H9 (cell line): ENCODE measurements at regions not wholly inside any gene's neighbourhood (a gene's known extent, or its start where the extent isn't known, plus 50 kb on each side); places are given as distances from the start of the nearest gene placed in this dataset.

Source experiments
- DNase-seq: peaks from one replicate; pipeline ENCODE4 v3.0.0-alpha.2; 2017
- H2AFZ ChIP-seq: one replicate; pipeline ENCODE4 v1.6.1; 2013; ENCODE audit warnings: mild to moderate bottlenecking, low read length, control low read depth, moderate library complexity
- H2AK5ac ChIP-seq: 2 replicates; pipeline ENCODE4 v1.6.1; 2013; ENCODE audit warnings: low read length, control low read depth, mixed read lengths; ENCODE audit not compliant: insufficient read length
- H2BK120ac ChIP-seq: one replicate; pipeline ENCODE4 v1.6.1; 2013; ENCODE audit warnings: low read depth, mild to moderate bottlenecking, low read length, control low read depth, inconsistent platforms; ENCODE audit not compliant: poor library complexity, severe bottlenecking
- H2BK12ac ChIP-seq: 2 replicates; pipeline ENCODE4 v1.6.1; 2013; ENCODE audit warnings: low read length, control low read depth, mixed read lengths, low read depth; ENCODE audit not compliant: insufficient read length
- H2BK15ac ChIP-seq: 2 replicates; pipeline ENCODE4 v1.6.1; 2013; ENCODE audit warnings: low read depth, low read length, control low read depth
- H2BK20ac ChIP-seq: one replicate; pipeline ENCODE4 v1.6.1; 2013; ENCODE audit warnings: low read depth, mild to moderate bottlenecking, low read length, control low read depth, inconsistent platforms; ENCODE audit not compliant: poor library complexity, severe bottlenecking
- H2BK5ac ChIP-seq: 2 replicates; pipeline ENCODE4 v1.6.1; 2013; ENCODE audit warnings: low read length, control low read depth, mixed read lengths; ENCODE audit not compliant: insufficient read length
- H3K14ac ChIP-seq: 2 replicates; pipeline ENCODE4 v1.6.1; 2013; ENCODE audit warnings: low read length, control low read depth; ENCODE audit not compliant: insufficient read depth
- H3K18ac ChIP-seq: 2 replicates; pipeline ENCODE4 v1.6.1; 2013; ENCODE audit warnings: low read depth, mild to moderate bottlenecking, mixed read lengths, low read length, control low read depth; ENCODE audit not compliant: insufficient read length
- H3K23ac ChIP-seq: 2 replicates; pipeline ENCODE4 v1.6.1; 2013; ENCODE audit warnings: low read length, control low read depth, mixed read lengths, low read depth; ENCODE audit not compliant: insufficient read length
- H3K23me2 ChIP-seq: 2 replicates; pipeline ENCODE4 v1.6.1; 2013; ENCODE audit warnings: low read depth, mild to moderate bottlenecking, mixed read lengths, low read length, control low read depth; ENCODE audit not compliant: insufficient read length, poor library complexity, severe bottlenecking
- H3K27ac ChIP-seq: 2 replicates; pipeline ENCODE4 v1.5.1; 2013; ENCODE audit warnings: low read length, control low read depth, mixed read lengths, low read depth; ENCODE audit not compliant: insufficient read length
- H3K27me3 ChIP-seq: 2 replicates; pipeline ENCODE4 v1.6.1; 2013; ENCODE audit warnings: low read length, control low read depth, inconsistent platforms; ENCODE audit not compliant: insufficient read depth
- H3K4ac ChIP-seq: 2 replicates; pipeline ENCODE4 v1.6.1; 2013; ENCODE audit warnings: low read depth, mild to moderate bottlenecking, control low read depth, inconsistent platforms, low read length, moderate library complexity
- H3K4me1 ChIP-seq: 2 replicates; pipeline ENCODE4 v1.6.1; 2013; ENCODE audit warnings: low read length, control low read depth, inconsistent platforms; ENCODE audit not compliant: insufficient read depth
- H3K4me2 ChIP-seq: 2 replicates; pipeline ENCODE4 v1.6.1; 2013; ENCODE audit warnings: low read length, control low read depth, mixed read lengths; ENCODE audit not compliant: insufficient read length, insufficient read depth
- H3K56ac ChIP-seq: 2 replicates; pipeline ENCODE4 v1.6.1; 2013; ENCODE audit warnings: low read depth, mild to moderate bottlenecking, mixed read lengths, low read length, control low read depth; ENCODE audit not compliant: insufficient read length
- H3K79me1 ChIP-seq: 2 replicates; pipeline ENCODE4 v1.6.1; 2013; ENCODE audit warnings: low read depth, mild to moderate bottlenecking, moderate library complexity, low read length, control low read depth, inconsistent platforms; ENCODE audit not compliant: insufficient read depth, poor library complexity, severe bottlenecking
- H3K79me2 ChIP-seq: 2 replicates; pipeline ENCODE4 v1.6.1; 2013; ENCODE audit warnings: low read length, control low read depth, inconsistent platforms; ENCODE audit not compliant: insufficient read depth
- H3K9ac ChIP-seq: 2 replicates; pipeline ENCODE4 v1.6.1; 2013; ENCODE audit warnings: low read length, control low read depth, mixed read lengths; ENCODE audit not compliant: insufficient read length; ENCODE audit errors: extremely low read depth
- H3K9me3 ChIP-seq: one replicate; pipeline ENCODE4 v1.6.1; 2013; ENCODE audit warnings: low read depth, low read length, inconsistent platforms; ENCODE audit not compliant: control insufficient read depth
- H3T11ph ChIP-seq: one replicate; pipeline ENCODE4 v1.6.1; 2013; ENCODE audit warnings: mild to moderate bottlenecking, low read length, control low read depth, inconsistent platforms
- H4K20me1 ChIP-seq: one replicate; pipeline ENCODE4 v1.6.1; 2013; ENCODE audit not compliant: control insufficient read depth, insufficient read length, insufficient read depth
- H4K5ac ChIP-seq: 2 replicates; pipeline ENCODE4 v1.6.1; 2013; ENCODE audit warnings: low read depth, mild to moderate bottlenecking, mixed read lengths, low read length, control low read depth; ENCODE audit not compliant: insufficient read length
- H4K8ac ChIP-seq: replicated peaks from 2 replicates; pipeline ENCODE4 v1.6.1; 2013; ENCODE audit warnings: low read length, control low read depth, mixed read lengths, low read depth; ENCODE audit not compliant: insufficient read length
- H4K91ac ChIP-seq: 2 replicates; pipeline ENCODE4 v1.6.1; 2013; ENCODE audit warnings: low read depth, mild to moderate bottlenecking, moderate library complexity, mixed read lengths, low read length, control low read depth; ENCODE audit not compliant: insufficient read length
- H3K27ac Mint-ChIP-seq, 3 experiments: 2 replicates in 2 of 3; 3 replicates in 1 of 3; pipeline ENCODE4 v1.8.0; 2020 to 2021; ENCODE audit warnings: mixed read lengths in 3 of 3, mild to moderate bottlenecking in 1 of 3, moderate library complexity in 1 of 3
- H3K27me3 Mint-ChIP-seq: 2 replicates; pipeline ENCODE4 v1.8.0; 2021; ENCODE audit warnings: low read depth, mild to moderate bottlenecking, moderate library complexity, mixed read lengths
- H3K36me3 Mint-ChIP-seq, 3 experiments: 2 replicates in 2 of 3; 3 replicates in 1 of 3; pipeline ENCODE4 v1.8.0; 2020 to 2021; ENCODE audit warnings: low read depth in 3 of 3, mixed read lengths in 3 of 3; ENCODE audit not compliant: insufficient read depth in 1 of 3
- H3K4me1 Mint-ChIP-seq, 2 experiments: 2 replicates each; pipeline ENCODE4 v1.8.0; 2020; ENCODE audit warnings: mixed read lengths in 2 of 2
- H3K4me3 Mint-ChIP-seq, 2 experiments: 2 replicates in 1 of 2; 3 replicates in 1 of 2; pipeline ENCODE4 v1.8.0; 2020 to 2021; ENCODE audit warnings: mild to moderate bottlenecking in 2 of 2, mixed read lengths in 2 of 2, moderate library complexity in 1 of 2
- H3K9me3 Mint-ChIP-seq, 2 experiments: 2 replicates in 1 of 2; 3 replicates in 1 of 2; pipeline ENCODE4 v1.8.0; 2020; ENCODE audit warnings: mild to moderate bottlenecking in 2 of 2, mixed read lengths in 2 of 2, moderate library complexity in 1 of 2
- CTCF ChIP-seq: fragments of 200-600 bp; sonication (generic); conservative IDR thresholded peaks from 3 replicates; pipeline ENCODE4 v1.8.0; 2021; ENCODE audit warnings: antibody characterized with exemption, mild to moderate bottlenecking
- WGBS: extraction: QIAGEN DNeasy Blood & Tissue Kit; methylation state at CpG from one replicate; pipeline ENCODE4 v1.1.7; 2013; ENCODE audit warnings: missing lambda C conversion rate, low lambda C conversion rate, mixed read lengths; ENCODE audit not compliant: insufficient read length; ENCODE audit errors: extremely low coverage; 5-methylcytosine and 5-hydroxymethylcytosine counted together

DNA sequence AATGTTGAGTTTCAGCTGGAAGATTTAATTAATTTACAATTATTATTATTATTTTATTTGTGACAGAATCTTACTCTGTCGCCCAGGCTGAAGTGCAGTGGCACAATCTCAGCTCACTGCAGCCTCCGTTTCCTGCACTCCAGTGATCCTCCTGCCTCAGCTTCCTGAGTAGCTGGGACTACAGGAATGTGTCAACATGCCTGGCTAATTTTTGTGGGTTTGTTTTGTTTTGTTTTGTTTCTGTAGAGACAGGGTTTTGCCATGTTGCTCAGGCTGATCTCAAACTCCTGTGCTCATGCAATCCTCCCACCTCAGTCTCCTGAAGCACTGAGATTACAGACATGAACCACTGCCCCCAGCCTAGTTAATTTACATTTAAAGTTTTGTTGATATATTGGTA is 93.8 kb upstream of the MEOX2 start:
- peaks cover 5% of the 10 kb centered on the region; the same call in 1 of the 2 replicates for H3K4me1 ChIP-seq
- H4K20me1 ChIP-seq: no peaks in the 10 kb centered on the region
- H3K4me1 Mint-ChIP-seq: peaks cover 30 to 31% of the 10 kb centered on the region in 2 experiments
- no peak overlapping the region; a peak in 1 of 7 replicates for H3K27ac Mint-ChIP-seq
- no peak overlapping the region for H2BK12ac ChIP-seq
- no peaks in the 10 kb centered on the region for H3K36me3 Mint-ChIP-seq
- no peaks in the 10 kb centered on the region for H3K27me3 Mint-ChIP-seq
- WGBS: no CpG with 5 or more reads among the region's 2 CpGs
- no peaks in the 10 kb centered on the region for H3K9me3 Mint-ChIP-seq
- H3K4ac ChIP-seq: no peak overlapping the region
- H2AFZ ChIP-seq: no peak overlapping the region
- H3K79me2 ChIP-seq: no peaks in the 10 kb centered on the region
- H3K56ac ChIP-seq: no peak overlapping the region
- no peak overlapping the region for H2BK5ac ChIP-seq
- H3K27ac ChIP-seq: no peak overlapping the region
- no peak overlapping the region for H3K4me2 ChIP-seq
- TF ChIP-seq CTCF: no peak
- no peak overlapping the region for H3K14ac ChIP-seq
- H3K23ac ChIP-seq: no peak overlapping the region
- DNase-seq: no peak
- no peak overlapping the region for H2BK120ac ChIP-seq
- H3K23me2 ChIP-seq: no peaks in the 10 kb centered on the region
- H2BK15ac ChIP-seq: no peak overlapping the region
- H4K5ac ChIP-seq: no peak overlapping the region
- H3K9ac ChIP-seq: no peak overlapping the region
- H2AK5ac ChIP-seq: no peak overlapping the region
- no peak overlapping the region for H4K8ac ChIP-seq
- H3K79me1 ChIP-seq: no peaks in the 10 kb centered on the region
- H3T11ph ChIP-seq: no peak overlapping the region
- no peak overlapping the region for H3K18ac ChIP-seq
- no peak overlapping the region for H3K4me3 Mint-ChIP-seq
- H2BK20ac ChIP-seq: no peak overlapping the region
- no peaks in the 10 kb centered on the region for H3K9me3 ChIP-seq
- H4K91ac ChIP-seq: no peak overlapping the region
- H3K27me3 ChIP-seq: no peaks in the 10 kb centered on the region
